ENCODE measurements at regions not wholly inside any gene's neighbourhood (a gene's known extent, or its start where the extent isn't known, plus 50 kb on each side); places are given as distances from the start of the nearest gene placed in this dataset.

DNA sequence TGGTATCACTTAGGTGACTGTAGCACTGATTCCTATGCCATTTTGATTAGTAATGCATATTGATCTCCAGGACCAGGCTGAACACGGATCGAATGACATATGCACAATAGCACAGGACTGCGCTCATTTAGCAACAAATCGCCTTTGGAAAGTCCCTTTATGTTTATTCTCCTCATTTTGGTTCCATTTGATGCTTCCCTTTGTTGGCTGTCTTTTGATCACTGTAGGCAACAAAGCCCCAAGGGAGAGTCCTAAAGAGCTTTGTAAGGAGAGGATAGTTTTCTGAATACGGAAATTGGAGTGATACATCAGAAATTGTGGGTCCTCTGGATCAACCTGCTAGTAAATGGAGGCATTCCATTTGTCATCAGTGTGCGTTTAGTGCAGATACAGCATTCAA lies 1111.4 kb downstream of the SORCS1 start:
- TF ChIP-seq, protein P1, sequence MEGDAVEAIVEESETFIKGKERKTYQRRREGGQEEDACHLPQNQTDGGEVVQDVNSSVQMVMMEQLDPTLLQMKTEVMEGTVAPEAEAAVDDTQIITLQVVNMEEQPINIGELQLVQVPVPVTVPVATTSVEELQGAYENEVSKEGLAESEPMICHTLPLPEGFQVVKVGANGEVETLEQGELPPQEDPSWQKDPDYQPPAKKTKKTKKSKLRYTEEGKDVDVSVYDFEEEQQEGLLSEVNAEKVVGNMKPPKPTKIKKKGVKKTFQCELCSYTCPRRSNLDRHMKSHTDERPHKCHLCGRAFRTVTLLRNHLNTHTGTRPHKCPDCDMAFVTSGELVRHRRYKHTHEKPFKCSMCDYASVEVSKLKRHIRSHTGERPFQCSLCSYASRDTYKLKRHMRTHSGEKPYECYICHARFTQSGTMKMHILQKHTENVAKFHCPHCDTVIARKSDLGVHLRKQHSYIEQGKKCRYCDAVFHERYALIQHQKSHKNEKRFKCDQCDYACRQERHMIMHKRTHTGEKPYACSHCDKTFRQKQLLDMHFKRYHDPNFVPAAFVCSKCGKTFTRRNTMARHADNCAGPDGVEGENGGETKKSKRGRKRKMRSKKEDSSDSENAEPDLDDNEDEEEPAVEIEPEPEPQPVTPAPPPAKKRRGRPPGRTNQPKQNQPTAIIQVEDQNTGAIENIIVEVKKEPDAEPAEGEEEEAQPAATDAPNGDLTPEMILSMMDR (IDR thresholded peaks at IDR 0.05; ENCODE audit: low read depth, low read length): no peak
- TF ChIP-seq EZH2phosphoT487 (IDR thresholded peaks at IDR 0.05; ENCODE audit: low read depth): no peak

Data from OCI-LY3 (cell line).